ENCODE measurements at regions not wholly inside any gene's neighbourhood (a gene's known extent, or its start where the extent isn't known, plus 50 kb on each side); places are given as distances from the start of the nearest gene placed in this dataset.

- H3K36me3 ChIP-seq: no peaks in the 10 kb centered on the region
Measured at GRCh38 chr2:48129293-48129950, 185.1 kb upstream of the FOXN2 start.

GRCh38 chr2:48131539-48132270 is 182.8 kb upstream of the FOXN2 start:
- Histone ChIP-seq H3K27me3 (no peaks in the 10 kb centered on the region), H3K36me3 (no peaks in the 10 kb centered on the region), H3K4me3 (no peak overlapping the region), H3K9me3 (no peaks in the 10 kb centered on the region), H3K27ac (no peak overlapping the region), H3K4me1 (peaks cover 0 to 5% (median 0%) of the 10 kb centered on the region in 4 donors)
- 58 to 71% (median 62%) methylated on average over 6 of the region's 6 CpGs for WGBS, 5 donors
- intact Hi-C loops (cut with DNase I; ENCODE audit: low total_unique reads): no loop called here
- no peak for TF ChIP-seq POLR2AphosphoS5 (IDR thresholded peaks at IDR 0.05)
- no peak for TF ChIP-seq EP300 (IDR thresholded peaks at IDR 0.05)
- no peak for TF ChIP-seq CTCF (IDR thresholded peaks at IDR 0.05)
- TF ChIP-seq POLR2A (IDR thresholded peaks at IDR 0.05): no peak
- peak in 1 of 2 donors; percentile 81 for DNase-seq

More at GRCh38 chr2:48129293-48129950, 185.1 kb upstream of the FOXN2 start:
- intact Hi-C loops (cut with DNase I; ENCODE audit: low total_unique reads): loop anchor here (10.0 kb wide), 1 partner anchor 165 kb away; no protein-coding TSS in a partner anchor
- Histone ChIP-seq H3K4me1 (peaks cover 0 to 5% (median 0%) of the 10 kb centered on the region in 4 donors), H3K9me3 (no peaks in the 10 kb centered on the region), H3K27ac (no peak overlapping the region), H3K27me3 (no peaks in the 10 kb centered on the region), H3K4me3 (no peak overlapping the region)
- DNase-seq: no peak
- WGBS, 5 donors: 69 to 86% (median 75%) methylated on average over 1 of the region's 1 CpG
- TF ChIP-seq CTCF (IDR thresholded peaks at IDR 0.05) (no peak), POLR2AphosphoS5 (IDR thresholded peaks at IDR 0.05) (no peak), POLR2A (IDR thresholded peaks at IDR 0.05) (no peak), EP300 (IDR thresholded peaks at IDR 0.05) (no peak)

GRCh38 chr2:48132271-48132625 is 182.2 kb upstream of the FOXN2 start:
- WGBS, 5 donors: 86 to 93% (median 87%) methylated on average over 7 of the region's 7 CpGs
- TF ChIP-seq POLR2A (IDR thresholded peaks at IDR 0.05) (no peak), POLR2AphosphoS5 (IDR thresholded peaks at IDR 0.05) (no peak), CTCF (IDR thresholded peaks at IDR 0.05) (no peak), EP300 (IDR thresholded peaks at IDR 0.05) (no peak)
- Histone ChIP-seq H3K9me3 (no peaks in the 10 kb centered on the region), H3K27me3 (no peaks in the 10 kb centered on the region), H3K27ac (no peak overlapping the region), H3K4me3 (no peak overlapping the region), H3K4me1 (peaks cover 0 to 5% (median 0%) of the 10 kb centered on the region in 4 donors), H3K36me3 (no peaks in the 10 kb centered on the region)
- peak in 1 of 2 donors; percentile 34 for DNase-seq
- intact Hi-C loops (cut with DNase I; ENCODE audit: low total_unique reads): no loop called here

GRCh38 chr2:48134704-48135103 is 179.8 kb upstream of the FOXN2 start:
- H3K27me3 ChIP-seq: no peaks in the 10 kb centered on the region
- WGBS, 5 donors: 96 to 100% (median 98%) methylated on average over 1 of the region's 1 CpG
- no peaks in the 10 kb centered on the region for H3K36me3 ChIP-seq
- no peak overlapping the region for H3K27ac ChIP-seq
- no peak overlapping the region for H3K4me3 ChIP-seq
- DNase-seq: no peak
- intact Hi-C loops (cut with DNase I; ENCODE audit: low total_unique reads): no loop called here
- TF ChIP-seq POLR2A (IDR thresholded peaks at IDR 0.05) (no peak), EP300 (IDR thresholded peaks at IDR 0.05) (no peak), POLR2AphosphoS5 (IDR thresholded peaks at IDR 0.05) (no peak), CTCF (IDR thresholded peaks at IDR 0.05) (no peak)
- no peaks in the 10 kb centered on the region for H3K9me3 ChIP-seq
- H3K4me1 ChIP-seq: peaks cover 0 to 5% (median 0%) of the 10 kb centered on the region in 4 donors

Measured in stomach (tissue), 8 donors.